Adrenal gland (tissue), 9 donors: ENCODE measurements at regions not wholly inside any gene's neighbourhood (a gene's known extent, or its start where the extent isn't known, plus 50 kb on each side); places are given as distances from the start of the nearest gene placed in this dataset.

Experiments used
- DNase-seq, 7 donors: peaks; one replicate each; pipeline ENCODE4 v3.0.0-alpha.2; 2019 to 2020
- H3K27ac ChIP-seq, 5 donors: fragments of 200-600 bp; sonication (generic) in 4 of 5; 1 replicate in 3 of 5; 2 replicates in 2 of 5; pipeline versions ENCODE4 v1.5.1 to v1.8.0; 2016 to 2020; ENCODE audit warnings: mild to moderate bottlenecking in 1 of 5
- H3K27me3 ChIP-seq: fragments of 200-600 bp; 2 replicates; pipeline ENCODE4 v1.8.0; 2021
- H3K36me3 ChIP-seq, 2 donors: fragments of 200-600 bp; replicated peaks in 1 of 2; 1 replicate in 1 of 2; 2 replicates in 1 of 2; pipeline versions ENCODE4 v1.5.1 to v1.8.0; 2018 to 2022
- H3K4me1 ChIP-seq, 2 donors: fragments of 200-600 bp; replicated peaks in 1 of 2; 1 replicate in 1 of 2; 2 replicates in 1 of 2; pipeline versions ENCODE4 v1.5.1 to v1.8.0; 2018 to 2021
- H3K4me3 ChIP-seq, 4 donors: fragments of 200-600 bp; sonication (generic) in 3 of 4; one replicate each; pipeline ENCODE4 v1.5.1; 2016 to 2018
- H3K9me3 ChIP-seq, 3 donors: fragments of 200-600 bp; sonication (generic) in 1 of 3; replicated peaks in 1 of 3; 1 replicate in 2 of 3; 2 replicates in 1 of 3; pipeline versions ENCODE4 v1.5.1 to v1.8.0; 2016 to 2021
- CTCF ChIP-seq, 6 experiments: fragments of 450-650 bp in 4 of 6; fragments of 200-600 bp in 2 of 6; sonication (generic) in 1 of 6; IDR thresholded peaks; 1 replicate in 5 of 6; 2 replicates in 1 of 6; pipeline versions ENCODE4 v1.5.1 to v1.8.0; 2016 to 2021; ENCODE audit warnings: antibody characterized with exemption in 6 of 6, mild to moderate bottlenecking in 2 of 6, moderate library complexity in 1 of 6
- POLR2A ChIP-seq, 2 donors: fragments of 450-650 bp; IDR thresholded peaks; one replicate each; pipeline ENCODE4 v1.6.1; 2017; ENCODE audit warnings: antibody characterized with exemption in 2 of 2, mild to moderate bottlenecking in 2 of 2, moderate library complexity in 1 of 2
- WGBS, 4 donors: extraction: QIAGEN DNeasy Blood & Tissue Kit in 2 of 4; methylation state at CpG; one replicate each; pipeline versions ENCODE4 v1.1.5 to v1.1.7; 2013 to 2017; 5-methylcytosine and 5-hydroxymethylcytosine counted together
- intact Hi-C, 2 donors: fragments of 100-400 bp; cut with DNase I; formaldehyde crosslinking; loops; one replicate each; pipeline versions ENCODE4 v1.14.1 to v1.15.0; 2022 to 2023
- donor health status: healthy with polysubstance abuse.
- donor health status: Bipolar disorder and iron deficiency.
- donor health status: DM: yes; HTN: yes; CAD: no.
- donor health status: DM: no; HTN: no; CAD: no.
- donor health status: DM: no; HTN: no; CAD: no.

- Histone ChIP-seq H3K4me1 (no peaks in the 10 kb centered on the region), H3K27ac (no peak overlapping the region), H3K27me3 (no peaks in the 10 kb centered on the region), H3K9me3 (no peaks in the 10 kb centered on the region), H3K36me3 (no peaks in the 10 kb centered on the region), H3K4me3 (no peak overlapping the region)
- WGBS, 4 donors = 76 to 83% (median 79%) methylated on average over 2 of the region's 2 CpGs
- no peak for DNase-seq
- intact Hi-C loops = no loop called here
- no peak for TF ChIP-seq POLR2A (IDR thresholded peaks at IDR 0.05)
- TF ChIP-seq CTCF (IDR thresholded peaks at IDR 0.05) = no peak
Observed at GRCh38 chr20:60816901-60817300, 435.2 kb upstream of the CDH4 start.

- TF ChIP-seq CTCF (IDR thresholded peaks at IDR 0.05) (no peak), POLR2A (IDR thresholded peaks at IDR 0.05) (no peak)
- H3K27me3 ChIP-seq = no peaks in the 10 kb centered on the region
- H3K4me1 ChIP-seq = no peaks in the 10 kb centered on the region
- no peaks in the 10 kb centered on the region for H3K9me3 ChIP-seq
- WGBS, 4 donors = 58 to 80% (median 72%) methylated on average over 4 of the region's 4 CpGs
- no peak for DNase-seq
- no peaks in the 10 kb centered on the region for H3K36me3 ChIP-seq
- no peak overlapping the region for H3K27ac ChIP-seq
- no peak overlapping the region for H3K4me3 ChIP-seq
- intact Hi-C loops = no loop called here
Observed at GRCh38 chr20:60817891-60818290, 434.2 kb upstream of the CDH4 start.

- Histone ChIP-seq H3K4me3 (no peak overlapping the region), H3K4me1 (no peaks in the 10 kb centered on the region), H3K9me3 (no peaks in the 10 kb centered on the region), H3K36me3 (no peaks in the 10 kb centered on the region), H3K27me3 (no peaks in the 10 kb centered on the region), H3K27ac (no peak overlapping the region)
- no peak for TF ChIP-seq POLR2A (IDR thresholded peaks at IDR 0.05)
- no peak for TF ChIP-seq CTCF (IDR thresholded peaks at IDR 0.05)
- intact Hi-C loops = no loop called here
- 31 to 50% (median 36%) methylated on average over 5 of the region's 5 CpGs for WGBS, 4 donors
- DNase-seq = no peak
Observed at GRCh38 chr20:60819511-60819910, 432.6 kb upstream of the CDH4 start.

GRCh38 chr20:60820149-60820548, 431.9 kb upstream of the CDH4 start:
- TF ChIP-seq CTCF (IDR thresholded peaks at IDR 0.05) (no peak), POLR2A (IDR thresholded peaks at IDR 0.05) (no peak)
- no peaks in the 10 kb centered on the region for H3K36me3 ChIP-seq
- no peak overlapping the region for H3K4me3 ChIP-seq
- intact Hi-C loops = no loop called here
- 36 to 68% (median 61%) methylated on average over 4 of the region's 4 CpGs for WGBS, 4 donors
- H3K27me3 ChIP-seq = no peaks in the 10 kb centered on the region
- H3K9me3 ChIP-seq = no peaks in the 10 kb centered on the region
- DNase-seq = no peak
- H3K27ac ChIP-seq = no peak overlapping the region
- no peaks in the 10 kb centered on the region for H3K4me1 ChIP-seq
